GM12892 (cell line): ENCODE measurements at regions not wholly inside any gene's neighbourhood (a gene's known extent, or its start where the extent isn't known, plus 50 kb on each side); places are given as distances from the start of the nearest gene placed in this dataset.

Source experiments
- DNase-seq: peaks from one replicate; pipeline ENCODE4 v3.0.0; 2011; ENCODE audit not compliant: insufficient read length
- FAIRE-seq: peaks from 2 replicates; lab custom pipeline; 2011; peaks lifted over from hg19 to GRCh38; lab: Jason Lieb, UNC
- POLR2A ChIP-seq: IDR thresholded peaks from 2 replicates; pipeline ENCODE4 v1.6.1; 2011; ENCODE audit warnings: low read depth, low read length, control low read depth
- POLR2AphosphoS5 ChIP-seq: IDR thresholded peaks from 2 replicates; pipeline ENCODE4 v1.6.1; 2011; ENCODE audit warnings: low read depth, low read length, control low read depth
- TAF1 ChIP-seq: IDR thresholded peaks from 2 replicates; pipeline ENCODE4 v1.6.1; 2011; ENCODE audit warnings: low read depth, mild to moderate bottlenecking, control low read depth, low read length, borderline replicate concordance

DNA sequence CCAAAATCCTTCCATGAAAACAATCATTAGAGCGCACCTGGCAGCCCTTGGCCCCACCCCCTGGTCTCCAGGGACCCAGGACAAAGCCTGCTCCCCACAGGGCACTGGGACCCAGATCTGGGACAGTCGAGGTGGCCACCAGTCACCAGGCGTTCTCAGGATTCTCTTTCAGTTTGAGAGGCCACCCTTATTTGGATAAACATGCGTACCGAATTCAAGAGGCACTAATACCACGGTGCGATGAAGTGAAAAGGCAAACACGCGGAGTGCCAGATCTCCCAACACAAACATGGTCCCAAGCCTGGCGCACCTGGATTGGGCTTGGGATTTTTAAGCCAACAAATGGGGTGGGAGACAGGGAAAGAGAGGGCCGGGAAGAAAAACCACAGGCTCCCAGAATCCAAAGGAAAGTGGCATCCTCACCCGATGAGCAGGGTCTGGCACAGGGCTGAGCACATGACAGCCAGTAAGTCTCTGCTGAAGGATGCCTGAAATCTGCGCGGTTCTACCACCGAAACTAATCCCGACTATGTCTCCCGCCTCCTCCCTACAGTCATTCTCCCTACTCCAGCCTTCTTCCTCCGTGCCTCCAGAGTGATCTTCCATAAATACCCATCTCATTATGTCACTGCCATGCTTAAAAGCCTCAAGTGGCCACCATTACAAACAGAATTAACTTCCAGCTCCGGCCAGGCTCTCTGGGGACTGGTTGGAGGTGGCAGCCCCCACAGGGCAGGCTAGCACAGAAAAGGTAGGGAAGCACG, 60.9 kb upstream of the KLHL29 start:
- DNase-seq (no peak), FAIRE-seq (no peak)
- TF ChIP-seq POLR2AphosphoS5 (no peak), TAF1 (no peak), POLR2A (no peak)

GRCh38 chr2:23326330-23326729, 58.6 kb upstream of the KLHL29 start:
- no peak for TF ChIP-seq POLR2AphosphoS5
- TF ChIP-seq POLR2A: no peak
- no peak for TF ChIP-seq TAF1
- no peak for DNase-seq
- FAIRE-seq: no peak

- no peak for DNase-seq
- no peak for FAIRE-seq
- no peak for TF ChIP-seq TAF1
- no peak for TF ChIP-seq POLR2AphosphoS5
- no peak for TF ChIP-seq POLR2A
These were observed 57.6 kb upstream of the KLHL29 start for GRCh38 chr2:23327416-23327815.

DNA sequence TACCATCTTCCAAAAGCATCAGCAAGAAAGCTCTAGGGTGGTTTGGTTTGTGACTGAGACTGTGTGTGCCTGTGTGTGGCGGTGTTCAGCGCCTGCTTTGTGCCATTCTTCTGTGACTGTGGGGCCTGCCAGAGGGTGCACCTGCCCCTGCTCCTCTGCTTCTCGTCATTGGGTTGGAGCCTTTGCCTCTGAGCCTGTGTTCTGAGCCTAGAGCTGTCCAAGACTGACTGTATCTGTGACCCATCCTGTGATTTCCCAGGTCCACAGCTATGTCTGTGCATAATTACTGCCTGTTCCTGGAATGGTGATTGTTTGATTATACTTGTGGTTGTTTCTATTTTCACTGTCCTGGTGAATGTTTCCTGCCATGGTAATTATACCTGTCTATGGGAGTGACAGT, 57.1 kb upstream of the KLHL29 start:
- FAIRE-seq (no peak), DNase-seq (no peak)
- TF ChIP-seq TAF1: no peak
- no peak for TF ChIP-seq POLR2A
- no peak for TF ChIP-seq POLR2AphosphoS5

- TF ChIP-seq POLR2AphosphoS5 (no peak), POLR2A (no peak), TAF1 (no peak)
- no peak for DNase-seq
- no peak for FAIRE-seq
These were observed 54.8 kb upstream of the KLHL29 start for GRCh38 chr2:23330214-23330613.
